ENCODE measurements at regions not wholly inside any gene's neighbourhood (a gene's known extent, or its start where the extent isn't known, plus 50 kb on each side); places are given as distances from the start of the nearest gene placed in this dataset.

DNA sequence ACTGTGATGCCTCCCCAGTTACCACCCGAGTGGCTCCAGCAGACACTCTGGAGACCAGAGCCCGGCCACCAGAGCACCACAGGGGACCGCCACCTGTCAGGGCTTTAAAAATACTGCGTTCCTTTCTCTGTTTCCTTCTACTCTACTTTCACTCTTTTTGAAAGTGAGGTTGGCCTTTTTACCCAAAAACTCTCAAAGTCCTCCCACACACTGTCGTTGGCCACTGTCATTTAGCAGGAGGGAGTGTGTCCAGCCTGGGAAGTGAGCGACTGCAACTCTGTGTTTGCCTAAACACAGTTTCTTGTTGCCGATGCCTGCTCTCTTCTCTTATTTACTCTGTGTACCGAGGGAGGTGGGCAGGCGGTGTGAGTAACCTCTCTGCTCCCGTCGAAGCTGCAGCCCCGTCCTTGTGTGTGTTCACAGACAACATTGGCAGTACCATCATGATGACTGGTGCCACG is 90.8 kb upstream of the CLDN5 start:
- TF ChIP-seq CTCF (IDR thresholded peaks at IDR 0.05) (no peak), POLR2A (IDR thresholded peaks at IDR 0.05) (no peak)
